ENCODE measurements at regions not wholly inside any gene's neighbourhood (a gene's known extent, or its start where the extent isn't known, plus 50 kb on each side); places are given as distances from the start of the nearest gene placed in this dataset.

- H3K27ac ChIP-seq (ENCODE audit: low read length): no peak overlapping the region
- in situ Hi-C loops (cut with HindIII; ENCODE audit: low pct_unique_long_range_greater_than_20kb, low sequenced_read_pairs): no loop called here
- H3K27me3 ChIP-seq (ENCODE audit: control insufficient read depth, insufficient read depth, low read length): no peaks in the 10 kb centered on the region; the same call in 1 of the 2 replicates
- BruUV-seq (replicated peaks): no TSS peak
- H3K4me3 ChIP-seq (ENCODE audit: low read depth in 2 of 2, low read length in 2 of 2): no peak overlapping the region
- no peaks in the 10 kb centered on the region for H3K36me3 ChIP-seq (ENCODE audit: control insufficient read depth, insufficient read depth, low read length)
- ChIA-PET POLR2A (no interaction called here), CTCF (no interaction called here)
- TF ChIP-seq TCF7L2 (IDR thresholded peaks at IDR 0.05; ENCODE audit: low read depth, low read length): no peak
- TF ChIP-seq CTCF (IDR thresholded peaks at IDR 0.05): no peak
- no peak for TF ChIP-seq REST (IDR thresholded peaks at IDR 0.05; ENCODE audit: insufficient read depth in 1 of 2, low read depth in 2 of 2, low read length in 1 of 2)
- no peak for TF ChIP-seq SIN3A (IDR thresholded peaks at IDR 0.05; ENCODE audit: borderline replicate concordance, insufficient read depth, low read depth, low read length)
- no peak for TF ChIP-seq POLR2AphosphoS5 (IDR thresholded peaks at IDR 0.05; ENCODE audit: low read depth, low read length)
- ATAC-seq (no peak), DNase-seq (ENCODE audit: low read depth, low spot score) (no peak)
- intact Hi-C loops (cut with micrococcal nuclease; ENCODE audit: unreplicated experiment): no loop called here
- H3K9me3 ChIP-seq (ENCODE audit: control insufficient read depth, insufficient read depth, low read depth, low read length): no peaks in the 10 kb centered on the region
- no peaks in the 10 kb centered on the region for H3K4me1 ChIP-seq (ENCODE audit: control insufficient read depth, insufficient read depth, low read length)
These were observed 347.9 kb downstream of the CDH26 start for GRCh38 chr20:60306105-60306504.

- no peaks in the 10 kb centered on the region for H3K4me1 ChIP-seq (ENCODE audit: control insufficient read depth, insufficient read depth, low read length)
- BruUV-seq (replicated peaks): no TSS peak
- in situ Hi-C loops (cut with HindIII; ENCODE audit: low pct_unique_long_range_greater_than_20kb, low sequenced_read_pairs) (no loop called here), intact Hi-C loops (cut with micrococcal nuclease; ENCODE audit: unreplicated experiment) (no loop called here)
- ChIA-PET POLR2A (no interaction called here), CTCF (no interaction called here)
- no peak overlapping the region for H3K4me3 ChIP-seq (ENCODE audit: low read depth in 2 of 2, low read length in 2 of 2)
- TF ChIP-seq CTCF (IDR thresholded peaks at IDR 0.05) (no peak), SIN3A (IDR thresholded peaks at IDR 0.05; ENCODE audit: borderline replicate concordance, insufficient read depth, low read depth, low read length) (no peak), TCF7L2 (IDR thresholded peaks at IDR 0.05; ENCODE audit: low read depth, low read length) (no peak)
- DNase-seq (ENCODE audit: low read depth, low spot score) (no peak), ATAC-seq (no peak)
- H3K27ac ChIP-seq (ENCODE audit: low read length): no peak overlapping the region
- H3K27me3 ChIP-seq (ENCODE audit: control insufficient read depth, insufficient read depth, low read length): no peaks in the 10 kb centered on the region; the same call in 1 of the 2 replicates
- H3K36me3 ChIP-seq (ENCODE audit: control insufficient read depth, insufficient read depth, low read length): no peaks in the 10 kb centered on the region
- no peaks in the 10 kb centered on the region for H3K9me3 ChIP-seq (ENCODE audit: control insufficient read depth, insufficient read depth, low read depth, low read length)
These were observed 348.3 kb downstream of the CDH26 start for GRCh38 chr20:60306551-60306950.

All from Panc1 (cell line).